H4 (cell line): ENCODE measurements at regions not wholly inside any gene's neighbourhood (a gene's known extent, or its start where the extent isn't known, plus 50 kb on each side); places are given as distances from the start of the nearest gene placed in this dataset.
A peak's percentile ranks its signal among the peaks of the same experiment; 100 is the strongest.
"Not testable (repeated sequence)": the region's sequence is repeated elsewhere in the genome, so short reads cannot be mapped to it uniquely, and the experiment has no call there.

Experiments
- DNase-seq: peaks from one replicate; pipeline ENCODE4 v3.0.0-alpha.2; 2015; ENCODE audit warnings: low spot score

DNA sequence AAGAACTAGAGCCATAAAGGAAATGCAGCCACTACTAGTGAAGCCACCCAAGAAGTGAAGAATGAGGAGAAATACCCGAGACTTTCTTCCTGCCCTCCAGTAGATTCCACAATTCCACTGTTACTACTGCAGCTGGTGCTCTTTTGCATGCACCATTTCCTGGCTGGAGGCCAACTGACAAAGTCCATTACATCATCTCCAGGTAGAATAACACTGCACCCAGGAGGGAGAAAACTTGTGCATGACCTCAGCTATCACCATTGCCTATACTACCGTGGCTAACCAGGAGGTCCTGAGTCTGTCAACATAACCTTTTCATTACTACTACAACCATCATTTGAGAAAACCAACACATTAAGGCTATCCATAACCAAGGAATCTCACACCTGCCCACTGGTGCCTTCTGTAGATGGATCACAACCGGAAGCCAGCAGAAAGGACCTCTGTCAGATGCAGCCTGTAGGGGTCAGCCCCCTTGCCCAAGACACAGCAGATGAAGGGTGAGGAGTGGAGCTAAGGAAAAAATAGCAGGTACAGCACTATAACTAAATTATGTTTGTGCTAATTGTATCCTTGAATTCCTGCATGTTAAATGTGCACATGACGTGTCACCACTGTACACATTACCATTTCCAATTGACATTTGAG lies 200.8 kb upstream of the C2CD4B start:
- peak; percentile 22 for DNase-seq

- no peak for DNase-seq
Observed at GRCh38 chr15:62369454-62369853, 204.4 kb upstream of the C2CD4B start.

GRCh38 chr15:62371683-62372082 lies 206.6 kb upstream of the C2CD4B start:
- DNase-seq = not testable (repeated sequence)

DNA sequence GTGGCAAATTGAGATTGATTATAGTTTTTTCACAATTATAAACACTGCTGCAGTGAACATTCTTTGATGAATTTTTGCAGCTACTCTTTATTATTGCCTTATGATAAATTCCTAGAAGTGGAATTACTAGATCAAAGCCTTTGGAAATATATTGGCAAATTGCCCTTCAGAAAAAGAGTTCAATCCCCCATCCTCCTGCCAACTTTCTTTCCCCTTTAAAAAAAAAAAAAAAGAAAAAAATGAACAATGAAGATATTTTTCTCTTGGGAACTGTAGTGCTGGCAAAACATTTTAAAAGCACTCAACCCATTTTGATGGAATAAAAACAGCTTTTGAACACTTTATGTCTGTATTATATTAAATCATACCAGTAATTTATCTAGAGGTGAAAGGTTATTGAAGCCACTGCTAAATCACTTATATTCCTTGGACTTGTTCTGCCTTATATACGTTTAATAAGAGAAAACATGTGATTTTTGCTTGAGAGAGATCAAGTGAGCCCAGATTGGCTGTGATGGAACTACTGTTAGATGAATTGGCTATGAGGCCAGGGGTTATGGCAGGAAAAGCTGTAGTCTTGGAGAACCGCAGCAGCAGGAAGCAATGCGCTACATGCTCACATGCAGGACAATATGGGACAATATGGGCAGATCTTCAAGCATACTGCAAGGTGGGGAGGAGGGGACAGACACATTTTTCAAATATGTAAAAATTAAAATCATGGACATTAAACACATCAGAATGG lies 212.8 kb upstream of the C2CD4B start:
- no peak for DNase-seq

DNA sequence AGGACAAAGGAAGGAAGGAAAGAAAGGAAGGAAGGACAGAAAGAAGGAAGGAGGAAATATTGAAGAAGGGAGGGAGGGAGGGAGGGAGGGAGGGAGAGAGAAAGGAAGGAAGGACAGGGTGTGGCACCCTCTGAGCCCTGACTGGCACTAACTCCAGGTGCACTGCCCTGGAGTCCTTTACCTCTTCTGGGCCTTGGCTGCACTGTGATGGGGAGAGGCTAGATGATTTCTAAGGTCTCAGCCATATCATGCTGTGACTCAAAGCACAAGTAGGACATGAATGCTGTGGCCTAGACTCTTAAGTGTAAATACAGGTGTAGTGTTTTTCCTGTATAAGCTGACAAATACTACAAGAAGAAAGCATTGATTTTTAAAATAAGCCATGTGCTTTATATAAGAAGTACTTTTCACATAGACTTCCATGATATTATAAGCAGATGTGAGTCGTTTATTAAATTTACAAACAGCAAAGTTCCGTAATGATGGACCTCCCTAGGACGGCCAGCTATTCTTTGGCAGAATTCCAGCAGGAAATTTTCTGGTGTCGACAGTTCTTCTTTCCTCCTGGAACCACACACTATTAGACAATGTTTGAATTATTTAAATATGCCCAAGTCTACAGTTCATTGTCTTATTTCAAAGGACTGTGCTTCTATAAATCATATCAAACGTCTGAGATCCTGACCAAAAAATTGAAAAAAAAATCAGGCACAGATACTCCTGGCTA lies 213.8 kb upstream of the C2CD4B start:
- no peak for DNase-seq

- DNase-seq = no peak
Observed at GRCh38 chr15:62380011-62380410, 214.9 kb upstream of the C2CD4B start.

DNA sequence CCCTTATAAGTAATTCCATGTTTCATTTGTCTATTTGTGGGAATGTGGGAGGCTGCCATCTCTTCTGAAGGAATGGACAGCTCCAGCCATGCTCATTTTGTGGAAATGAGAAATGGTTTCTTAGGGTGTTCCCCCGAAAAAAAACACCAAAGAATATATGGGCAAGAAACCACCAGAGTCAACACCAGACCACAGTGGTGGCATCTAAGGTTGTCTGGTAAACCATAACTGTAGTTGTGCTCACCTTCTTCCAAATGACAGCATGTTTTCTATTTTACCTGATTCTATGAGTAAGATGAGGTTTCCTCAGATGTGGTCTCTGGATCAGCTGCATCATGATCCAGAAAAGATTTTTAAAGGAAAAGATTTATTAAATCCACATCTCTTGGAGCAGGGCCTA lies 217.0 kb upstream of the C2CD4B start:
- no peak for DNase-seq

GRCh38 chr15:62389885-62390790 lies 225.1 kb upstream of the C2CD4B start, which contains the start of gene TLN2:
TSS of gene TLN2 (plus strand) at chr15:62390550.
- DNase-seq = peak; percentile 57

DNA sequence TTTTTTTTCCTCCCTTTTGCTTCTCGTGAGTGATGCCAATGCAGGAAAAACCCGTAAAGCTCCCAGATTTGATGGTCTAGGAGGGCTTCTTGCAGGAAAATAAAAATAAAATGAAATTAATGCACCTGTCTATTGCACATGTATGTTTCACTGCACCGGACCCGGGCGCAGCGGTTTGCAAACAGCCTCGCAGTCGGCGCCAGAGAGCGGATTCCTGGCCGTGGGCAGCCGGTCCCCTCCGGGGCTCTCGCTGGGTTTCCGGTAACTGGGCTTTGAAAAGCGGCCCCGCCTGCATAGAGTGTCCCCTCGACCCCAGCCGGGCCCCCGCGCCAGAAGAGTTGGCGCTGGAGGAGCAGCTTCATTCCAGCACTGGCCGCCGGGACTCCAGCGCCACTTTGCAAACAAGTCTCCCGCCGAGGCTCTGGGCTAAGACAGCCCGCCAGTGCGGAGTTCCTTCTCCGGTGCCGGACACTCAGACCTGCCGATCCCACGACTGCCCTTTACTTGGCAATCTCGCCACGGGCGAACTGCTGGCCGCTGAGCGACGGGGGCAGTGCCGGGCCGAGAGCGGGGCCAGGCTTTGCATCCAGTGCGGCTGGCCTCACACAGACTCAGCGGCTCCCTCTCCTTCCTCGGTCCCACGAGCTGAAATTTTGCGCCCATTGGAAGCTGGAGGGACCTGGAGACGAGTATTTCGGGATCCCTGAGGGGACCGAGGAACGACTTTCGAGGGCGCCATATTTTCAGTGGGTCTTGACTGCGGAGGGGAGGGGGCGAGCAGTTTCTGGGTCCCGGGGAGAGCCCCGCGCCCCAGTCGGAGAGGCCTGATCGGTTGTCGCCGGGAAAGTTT lies 225.9 kb upstream of the C2CD4B start:
- DNase-seq = no peak

DNA sequence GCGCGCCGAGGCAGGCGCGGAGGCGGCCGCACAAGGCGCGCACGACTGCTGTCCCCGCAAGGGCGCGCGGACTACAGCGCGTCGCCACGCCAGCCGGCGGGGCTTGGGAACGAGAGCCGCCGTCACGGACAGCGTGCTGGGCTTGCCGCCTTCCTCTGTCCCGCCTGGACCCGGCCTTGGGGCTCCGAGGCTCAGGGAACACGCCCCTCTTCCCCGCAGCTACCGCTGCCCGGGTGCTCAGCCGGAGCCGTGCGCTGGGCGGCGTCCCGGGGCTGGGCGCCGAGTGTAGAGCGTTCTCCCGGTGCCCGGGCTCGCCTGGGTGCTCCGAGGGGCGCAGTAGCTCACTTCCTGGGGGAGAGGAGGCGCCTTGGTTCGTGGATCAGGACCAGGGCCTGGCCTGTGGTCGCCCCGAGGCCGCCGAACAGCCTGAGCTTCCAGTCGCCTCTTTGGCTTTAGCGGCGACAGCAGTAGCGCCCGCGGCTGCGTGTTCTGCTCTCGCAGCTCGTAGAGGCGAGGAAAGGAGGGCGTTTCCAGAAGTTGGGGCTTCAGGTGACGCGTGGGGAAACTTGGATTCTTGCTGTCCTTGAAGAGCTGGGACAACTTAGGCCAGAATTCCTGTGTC lies 226.7 kb upstream of the C2CD4B start:
- DNase-seq = no peak

DNA sequence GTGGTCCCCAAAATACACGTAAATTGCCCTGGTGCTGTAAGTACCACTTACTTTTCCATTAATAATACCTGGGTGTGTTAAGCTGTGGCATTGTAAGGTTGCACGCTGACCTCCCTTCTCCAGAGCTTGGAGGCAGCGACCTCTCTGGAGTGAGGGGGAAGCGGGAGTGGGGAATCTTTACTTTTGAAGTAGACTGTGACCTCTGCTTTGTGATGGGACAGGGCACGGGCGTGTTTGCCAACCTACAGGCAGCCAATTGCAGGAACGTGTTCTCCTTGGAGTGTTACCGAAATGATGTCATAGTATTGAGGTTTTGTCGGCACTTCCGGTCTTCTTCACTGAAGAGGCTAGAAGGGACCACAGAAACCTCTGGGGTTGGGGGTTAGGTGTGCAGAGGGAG lies 227.3 kb upstream of the C2CD4B start:
- peak; percentile 21 for DNase-seq

- no peak for DNase-seq
Observed at GRCh38 chr15:62393196-62393595, 228.1 kb upstream of the C2CD4B start.

DNA sequence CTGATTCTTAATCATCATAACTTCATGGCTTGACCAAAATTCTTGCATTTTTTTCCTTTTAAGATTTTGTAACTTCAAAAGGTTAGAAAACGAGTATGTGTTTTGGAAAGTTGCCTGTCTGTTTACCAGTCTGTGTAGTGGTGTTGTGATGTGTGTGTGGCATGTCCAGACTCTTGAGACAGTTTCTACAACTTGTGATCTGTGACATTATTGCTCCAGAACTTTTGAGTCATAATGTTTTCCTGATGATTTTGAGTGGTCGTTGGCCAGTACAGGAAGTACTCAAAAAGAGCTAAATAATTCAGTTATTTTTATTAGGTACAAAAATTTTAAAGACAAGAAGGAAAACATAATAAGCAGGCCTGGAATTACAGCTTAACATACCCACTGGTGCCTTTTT lies 229.0 kb upstream of the C2CD4B start:
- DNase-seq = no peak

DNA sequence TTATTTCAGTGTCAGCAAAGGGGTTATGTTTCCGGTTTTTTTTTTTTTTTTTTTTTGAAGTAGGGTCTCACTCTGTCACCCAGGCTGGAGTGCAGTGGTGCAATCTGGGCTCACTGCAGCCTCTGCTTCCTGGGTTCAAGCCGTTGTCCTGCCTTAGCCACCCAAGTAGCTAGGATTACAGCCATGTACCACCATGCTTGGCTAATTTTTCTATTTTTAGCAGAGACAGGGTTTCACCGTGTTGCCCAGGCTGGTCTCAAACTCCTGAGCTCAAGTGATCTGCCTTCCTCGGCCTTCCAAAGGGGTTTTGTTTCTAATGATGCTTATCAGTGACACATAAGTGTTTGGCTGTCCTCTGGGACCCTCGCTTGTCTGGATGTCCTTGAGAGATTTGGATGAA lies 235.7 kb upstream of the C2CD4B start:
- DNase-seq = no peak

DNA sequence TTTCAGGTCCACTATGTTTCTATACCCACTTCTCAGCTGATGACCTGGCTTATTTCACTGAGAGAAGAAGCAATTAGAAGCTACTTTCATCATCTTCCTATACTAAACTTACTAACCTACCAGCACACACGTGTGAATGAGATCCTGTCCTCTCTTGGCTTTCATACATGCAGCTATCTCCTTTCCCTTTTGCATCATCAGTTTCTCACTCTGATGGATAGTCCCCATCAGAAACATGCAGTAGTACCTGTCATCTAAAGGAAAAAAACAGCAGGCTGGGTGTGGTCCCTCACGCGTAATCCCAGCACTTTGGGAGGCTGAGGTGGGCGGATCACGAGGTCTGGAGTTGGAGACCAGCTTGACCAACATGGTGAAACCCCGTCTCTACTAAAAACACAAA lies 237.6 kb upstream of the C2CD4B start:
- no peak for DNase-seq

- no peak for DNase-seq
Observed at GRCh38 chr15:62403164-62403809, 238.2 kb upstream of the C2CD4B start.

- DNase-seq = no peak
Observed at GRCh38 chr15:62404194-62404985, 239.3 kb upstream of the C2CD4B start.

DNA sequence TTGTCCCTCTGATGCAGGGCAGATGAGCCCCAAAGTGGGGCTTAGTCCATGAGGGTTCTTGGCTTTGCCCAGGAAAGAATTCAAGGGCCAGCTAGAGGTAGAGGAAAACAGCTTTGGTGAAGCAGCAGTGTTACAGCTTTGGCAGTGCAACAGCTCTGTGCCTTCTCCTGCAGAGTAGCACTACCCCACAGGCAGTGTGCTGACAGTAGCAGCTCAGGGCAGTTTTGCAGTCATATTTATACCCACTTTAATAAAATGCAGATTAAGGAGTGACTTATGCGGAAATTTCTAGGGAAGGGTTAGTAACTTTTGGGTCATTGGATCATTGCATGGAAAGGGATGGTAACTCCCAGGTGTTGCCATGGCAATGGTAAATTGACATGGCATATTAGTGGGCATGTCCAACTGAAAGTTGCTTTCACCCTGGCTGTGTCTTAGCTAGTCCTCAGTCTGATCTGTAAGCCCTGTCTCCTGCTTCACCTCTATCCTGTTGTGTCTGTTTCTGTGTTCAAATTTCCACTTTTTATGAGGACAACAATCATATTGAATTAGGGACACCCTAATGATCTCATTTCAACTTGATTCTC lies 241.3 kb upstream of the C2CD4B start:
- DNase-seq = no peak

- no peak for DNase-seq
Observed at GRCh38 chr15:62407216-62407615, 242.1 kb upstream of the C2CD4B start.
